A673 (cell line): ENCODE measurements at regions not wholly inside any gene's neighbourhood (a gene's known extent, or its start where the extent isn't known, plus 50 kb on each side); places are given as distances from the start of the nearest gene placed in this dataset.

ENCODE experiments used
- EZH2 ChIP-seq: fragments of 200-600 bp; sonication (generic); IDR thresholded peaks from 2 replicates; pipeline ENCODE4 v1.6.1; 2017; ENCODE audit warnings: borderline replicate concordance, low read depth, mild to moderate bottlenecking, mixed read lengths, antibody characterized with exemption, low read length; ENCODE audit not compliant: poor library complexity, severe bottlenecking
- TF ChIP-seq, protein P1 (sequence below): fragments of 300-800, 200-600 bp; sonication (generic); conservative IDR thresholded peaks from 2 replicates; pipeline ENCODE4 v1.5.1; 2017; ENCODE audit warnings: low read depth, mild to moderate bottlenecking, antibody characterized with exemption, low read length, moderate library complexity, mixed read lengths

DNA sequence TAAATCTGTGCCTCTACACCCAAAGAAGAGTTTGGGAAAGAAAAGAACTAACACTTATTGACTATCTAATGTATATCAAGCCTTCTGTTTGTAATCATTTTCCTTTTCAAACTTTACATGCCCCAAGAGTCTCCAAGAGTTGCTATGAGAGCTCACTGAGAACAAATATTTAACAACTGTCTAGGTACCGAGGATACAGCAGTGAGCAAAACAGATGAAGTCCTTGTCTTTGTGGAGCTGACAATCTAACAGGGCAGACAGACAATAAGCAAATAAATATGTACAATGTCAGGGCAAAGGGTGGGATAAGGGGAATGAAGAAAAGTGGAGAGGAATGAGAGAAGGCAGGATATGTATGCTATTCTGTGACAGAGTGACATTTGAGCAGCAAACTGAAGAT lies 64.8 kb upstream of the KSR1 start:
- TF ChIP-seq, protein P1, sequence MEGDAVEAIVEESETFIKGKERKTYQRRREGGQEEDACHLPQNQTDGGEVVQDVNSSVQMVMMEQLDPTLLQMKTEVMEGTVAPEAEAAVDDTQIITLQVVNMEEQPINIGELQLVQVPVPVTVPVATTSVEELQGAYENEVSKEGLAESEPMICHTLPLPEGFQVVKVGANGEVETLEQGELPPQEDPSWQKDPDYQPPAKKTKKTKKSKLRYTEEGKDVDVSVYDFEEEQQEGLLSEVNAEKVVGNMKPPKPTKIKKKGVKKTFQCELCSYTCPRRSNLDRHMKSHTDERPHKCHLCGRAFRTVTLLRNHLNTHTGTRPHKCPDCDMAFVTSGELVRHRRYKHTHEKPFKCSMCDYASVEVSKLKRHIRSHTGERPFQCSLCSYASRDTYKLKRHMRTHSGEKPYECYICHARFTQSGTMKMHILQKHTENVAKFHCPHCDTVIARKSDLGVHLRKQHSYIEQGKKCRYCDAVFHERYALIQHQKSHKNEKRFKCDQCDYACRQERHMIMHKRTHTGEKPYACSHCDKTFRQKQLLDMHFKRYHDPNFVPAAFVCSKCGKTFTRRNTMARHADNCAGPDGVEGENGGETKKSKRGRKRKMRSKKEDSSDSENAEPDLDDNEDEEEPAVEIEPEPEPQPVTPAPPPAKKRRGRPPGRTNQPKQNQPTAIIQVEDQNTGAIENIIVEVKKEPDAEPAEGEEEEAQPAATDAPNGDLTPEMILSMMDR: no peak
- no peak for TF ChIP-seq EZH2
